TTC549 (cell line): ENCODE measurements at regions not wholly inside any gene's neighbourhood (a gene's known extent, or its start where the extent isn't known, plus 50 kb on each side); places are given as distances from the start of the nearest gene placed in this dataset.

Experiments used
- FAIRE-seq: peaks from 2 replicates; lab custom pipeline; 2012; peaks lifted over from hg19 to GRCh38; lab: Jason Lieb, UNC

- no peak for FAIRE-seq
These were observed 175.5 kb upstream of the TUT7 start for GRCh38 chr9:86529496-86530275.

GRCh38 chr9:86526021-86526420, 171.8 kb upstream of the TUT7 start:
- FAIRE-seq = no peak

DNA sequence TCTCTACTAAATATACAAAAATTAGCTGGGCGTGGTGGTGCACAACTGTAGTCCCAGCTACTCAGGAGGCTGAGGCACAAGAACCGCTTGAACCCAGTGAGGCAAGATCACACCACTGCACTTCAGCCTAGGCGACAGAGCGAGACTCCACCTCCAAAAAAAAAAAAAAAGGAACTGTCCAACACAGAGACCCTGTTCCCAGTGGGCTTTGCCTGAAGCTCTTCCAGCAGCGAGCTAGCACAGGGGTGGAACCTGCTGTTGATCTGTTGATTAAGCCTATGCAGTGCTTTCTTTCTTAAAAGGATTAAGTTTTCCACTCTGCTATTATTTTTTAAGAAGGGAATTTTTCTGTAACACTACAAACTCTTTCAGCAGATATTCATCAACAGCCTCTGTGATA, 171.0 kb upstream of the TUT7 start:
- no peak for FAIRE-seq

DNA sequence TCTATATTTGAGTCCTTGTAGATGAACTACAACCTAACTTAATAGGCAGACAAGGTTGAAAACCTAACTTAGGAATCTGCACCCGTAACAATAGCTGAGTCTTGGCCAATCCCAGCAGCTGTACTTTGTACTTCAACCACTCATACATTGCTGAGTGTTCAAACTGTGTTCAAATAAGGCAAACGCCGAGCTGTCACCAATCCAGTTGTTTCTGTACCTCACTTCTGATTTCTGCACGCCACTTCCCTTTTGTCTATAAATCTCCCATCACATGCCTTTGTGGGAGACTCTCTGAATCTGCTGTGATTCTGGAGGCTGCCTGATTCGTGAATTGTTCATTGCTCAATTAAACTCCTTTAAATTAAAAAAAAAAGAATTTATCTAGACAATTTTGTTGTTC, 167.8 kb upstream of the TUT7 start:
- no peak for FAIRE-seq

GRCh38 chr9:86521322-86521721, 167.1 kb upstream of the TUT7 start:
- no peak for FAIRE-seq

DNA sequence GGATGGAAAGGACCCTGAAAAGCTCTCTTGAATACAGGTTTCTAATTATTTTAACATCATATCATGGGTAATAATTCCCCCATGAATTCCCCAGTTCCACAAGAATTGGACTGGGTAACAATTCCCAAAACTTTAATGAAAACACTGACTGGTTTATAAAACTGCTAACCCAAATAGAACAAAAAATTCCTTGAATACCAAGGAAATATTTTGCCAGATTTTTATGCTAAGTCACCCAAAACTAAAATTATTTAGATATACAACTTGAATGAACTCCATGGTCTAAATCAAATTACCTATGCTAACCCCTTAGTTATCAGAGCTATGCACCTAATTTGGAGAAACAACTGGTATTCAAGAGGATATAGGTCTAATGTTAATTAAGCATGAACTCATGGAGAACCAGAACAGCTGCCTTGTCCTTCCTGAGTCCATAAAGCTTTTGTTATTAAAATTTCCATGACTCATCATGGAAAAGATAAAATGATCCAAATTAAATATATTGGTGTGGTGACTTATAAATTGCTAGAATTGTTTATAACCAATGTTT, 164.9 kb upstream of the TUT7 start:
- no peak for FAIRE-seq

DNA sequence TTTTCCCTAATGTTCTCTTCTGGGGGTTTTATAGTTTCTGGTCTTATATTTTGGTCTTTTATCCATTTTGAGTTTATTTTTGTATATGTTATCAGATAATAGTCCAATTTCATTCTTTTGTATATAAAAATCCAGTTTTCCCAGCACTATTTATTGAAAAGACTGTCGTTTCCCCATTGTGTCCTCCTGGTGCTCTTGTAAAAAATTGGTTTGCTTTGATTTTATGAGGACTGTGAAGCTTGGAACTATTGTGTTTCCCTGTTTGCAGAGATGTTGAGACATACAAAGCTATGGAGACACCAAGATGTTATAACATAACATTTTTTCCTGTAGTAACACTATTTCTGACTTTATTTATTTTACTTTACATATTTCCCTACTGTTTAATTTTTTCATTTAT, 163.3 kb upstream of the TUT7 start:
- no peak for FAIRE-seq

- FAIRE-seq = no peak
These were observed 162.4 kb upstream of the TUT7 start for GRCh38 chr9:86516564-86516963.

GRCh38 chr9:86515221-86515620, 161.0 kb upstream of the TUT7 start:
- FAIRE-seq = no peak

GRCh38 chr9:86513429-86513828, 159.2 kb upstream of the TUT7 start:
- FAIRE-seq = no peak

- no peak for FAIRE-seq
These were observed 158.7 kb upstream of the TUT7 start for GRCh38 chr9:86512929-86513328.

DNA sequence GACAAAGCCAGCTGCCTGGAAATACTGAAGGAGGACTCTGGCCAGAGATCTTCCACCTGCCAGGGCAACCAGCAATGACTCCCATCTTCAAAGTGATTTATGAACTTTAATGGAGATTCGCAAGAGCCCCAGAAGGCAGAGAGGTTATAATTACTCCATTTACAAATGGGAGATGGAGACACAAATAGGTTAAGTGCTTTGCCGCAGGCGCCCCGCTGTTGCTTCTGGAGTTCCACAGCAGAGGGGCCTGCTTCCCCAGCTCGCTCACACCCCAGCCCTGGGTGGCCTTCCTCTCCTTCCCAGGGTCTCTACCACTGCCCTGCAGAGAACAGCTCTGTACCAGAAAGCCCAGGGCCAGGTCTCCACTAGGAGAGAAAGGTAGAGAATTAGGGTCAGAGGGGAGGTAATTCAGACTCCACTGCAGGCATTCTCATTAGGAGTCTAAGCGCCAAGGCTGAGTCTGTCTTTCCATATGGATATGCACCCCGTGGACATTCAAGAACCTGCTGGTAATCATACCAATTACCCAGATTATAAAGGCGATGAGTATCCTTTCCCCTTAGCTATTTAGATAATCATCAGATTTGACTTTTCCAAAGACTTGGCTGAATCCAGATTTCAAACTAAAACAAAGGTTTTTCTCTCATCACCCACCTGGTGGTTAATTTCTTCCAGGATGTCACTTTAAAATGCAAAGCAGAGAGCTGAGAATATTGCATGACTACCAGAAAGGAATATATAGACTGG, 157.6 kb upstream of the TUT7 start:
- FAIRE-seq = no peak

GRCh38 chr9:86508208-86508903, 154.1 kb upstream of the TUT7 start:
- no peak for FAIRE-seq

DNA sequence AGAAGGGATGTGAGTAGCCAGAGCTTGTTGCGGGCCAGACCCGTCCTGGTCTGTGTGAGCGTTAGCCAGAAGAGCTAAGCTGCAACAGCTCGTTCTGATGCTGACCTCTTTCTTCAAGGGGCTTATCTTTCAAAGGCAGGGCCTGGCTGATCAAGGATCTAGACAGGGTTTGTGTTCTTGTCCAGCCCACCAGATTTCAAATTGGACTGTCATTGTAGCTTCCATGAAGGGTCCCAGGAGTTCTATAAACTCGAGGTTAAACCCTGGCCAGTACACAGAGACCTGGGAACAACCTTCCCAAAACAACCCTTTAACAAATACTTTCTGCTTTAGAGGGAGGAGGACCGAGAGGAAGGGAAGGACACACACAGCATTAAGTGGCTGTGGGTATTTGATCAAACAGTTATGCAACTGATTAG, 153.0 kb upstream of the TUT7 start:
- FAIRE-seq = no peak

GRCh38 chr9:86503942-86504341, 149.7 kb upstream of the TUT7 start:
- no peak for FAIRE-seq

GRCh38 chr9:86503314-86503713, 149.1 kb upstream of the TUT7 start:
- no peak for FAIRE-seq

DNA sequence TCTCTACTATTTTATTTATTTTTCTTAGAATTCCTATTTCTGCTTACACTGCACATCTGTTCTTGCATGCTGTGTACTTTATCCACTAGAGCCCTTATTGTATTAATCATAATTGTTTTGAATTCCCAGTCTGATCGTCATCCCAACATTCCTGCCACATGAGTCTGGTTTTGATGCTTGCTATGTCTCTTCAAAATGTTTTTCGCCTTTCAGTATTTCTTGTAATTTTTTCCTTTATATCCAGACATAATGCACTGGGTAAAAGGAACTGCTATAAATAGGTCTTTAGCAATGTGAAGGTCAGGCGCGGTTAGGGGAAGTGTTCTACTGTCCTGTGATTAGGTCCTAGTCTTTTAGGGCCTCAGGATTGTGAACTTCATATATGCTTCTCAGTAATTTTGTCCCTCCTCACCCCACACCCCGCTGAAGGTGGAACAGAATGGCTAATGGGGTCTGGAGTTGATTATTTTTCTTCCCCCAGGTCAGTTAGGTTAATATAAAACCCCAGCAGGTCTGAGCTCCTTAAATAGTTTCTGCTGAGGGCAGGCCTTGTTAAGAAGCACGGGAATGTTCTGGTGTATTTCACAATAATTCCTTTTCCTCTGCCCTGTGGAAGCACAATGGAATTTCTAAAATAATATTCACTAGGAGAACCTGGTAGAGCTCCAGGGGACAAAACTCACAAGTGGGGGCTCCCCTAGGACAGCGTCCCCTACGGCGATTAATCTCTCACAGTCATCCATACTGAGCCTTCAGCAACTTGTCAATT, 146.6 kb upstream of the TUT7 start:
- FAIRE-seq = no peak

GRCh38 chr9:86500031-86500430, 145.8 kb upstream of the TUT7 start:
- FAIRE-seq = no peak

- FAIRE-seq = no peak
These were observed 140.5 kb upstream of the TUT7 start for GRCh38 chr9:86494644-86495111.

DNA sequence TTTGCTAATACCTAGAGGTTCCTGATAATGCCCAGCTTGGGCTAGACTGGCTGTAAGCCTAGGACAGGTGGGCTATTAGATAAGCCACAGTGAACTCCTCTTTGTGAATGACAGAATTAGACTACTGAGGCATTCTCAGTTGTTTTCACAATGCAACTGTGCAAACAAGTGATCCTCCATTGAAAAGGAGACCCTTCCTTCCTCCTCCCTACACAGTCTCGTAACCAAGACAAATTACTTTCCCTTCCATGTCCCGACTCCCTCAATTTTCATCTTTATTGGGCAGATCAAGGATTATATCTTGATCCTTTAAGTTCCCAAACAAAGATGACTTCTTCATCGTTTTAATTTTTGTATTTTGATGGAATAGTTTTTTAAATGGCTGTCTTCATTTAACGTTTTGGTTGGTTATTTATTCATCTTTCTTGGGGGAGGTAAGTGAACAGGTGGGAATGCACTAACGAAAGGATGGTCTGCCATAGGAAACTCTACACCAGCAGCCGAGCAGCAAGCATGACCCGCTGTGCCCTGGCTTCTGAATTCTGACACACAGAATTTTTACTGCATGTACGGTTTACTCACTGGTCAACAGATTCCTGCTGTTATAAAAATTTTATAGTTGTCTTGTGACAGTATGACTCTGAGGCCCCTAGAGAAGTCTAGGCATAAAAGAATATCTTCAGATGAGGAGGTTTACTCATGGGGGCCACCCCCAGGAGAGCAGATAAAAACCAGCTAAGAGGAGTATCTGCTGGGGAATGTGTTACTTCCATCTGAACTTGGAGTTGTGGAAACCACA, 137.5 kb upstream of the TUT7 start:
- no peak for FAIRE-seq

- no peak for FAIRE-seq
These were observed 134.6 kb upstream of the TUT7 start for GRCh38 chr9:86488794-86489193.
